OCI-LY1 (cell line): ENCODE measurements at regions not wholly inside any gene's neighbourhood (a gene's known extent, or its start where the extent isn't known, plus 50 kb on each side); places are given as distances from the start of the nearest gene placed in this dataset.

Source experiments
- H2AFZ ChIP-seq: fragments of 200-600 bp; sonication (generic), shearing (Covaris generic); 2 replicates; pipeline ENCODE4 v1.6.0; 2014; ENCODE audit warnings: antibody characterized with exemption, mild to moderate bottlenecking, low read length
- H3F3A ChIP-seq: fragments of 200-600 bp; sonication (generic), shearing (Covaris generic); 2 replicates; pipeline ENCODE4 v1.6.0; 2014; ENCODE audit warnings: mild to moderate bottlenecking, antibody characterized with exemption, low read length, moderate library complexity; ENCODE audit not compliant: insufficient read depth
- H3K27ac ChIP-seq: fragments of 200-600 bp; sonication (generic); 2 replicates; pipeline ENCODE4 v1.5.1; 2014; ENCODE audit warnings: low read length, mixed run types, mild to moderate bottlenecking, low read depth; ENCODE audit not compliant: poor library complexity, severe bottlenecking
- H3K27me3 ChIP-seq: fragments of 200-600 bp; sonication (generic); 2 replicates; pipeline ENCODE4 v1.6.0; 2014; ENCODE audit warnings: antibody characterized with exemption, mild to moderate bottlenecking, low read length, moderate library complexity; ENCODE audit not compliant: insufficient read depth
- H3K36me3 ChIP-seq: fragments of 200-600 bp; sonication (generic); 2 replicates; pipeline ENCODE4 v1.6.1; 2014; ENCODE audit warnings: mild to moderate bottlenecking, antibody characterized with exemption, low read length, moderate library complexity, mixed read lengths; ENCODE audit not compliant: insufficient read depth
- H3K4me1 ChIP-seq: fragments of 200-600 bp; sonication (generic); 2 replicates; pipeline ENCODE4 v1.5.1; 2014; ENCODE audit warnings: mild to moderate bottlenecking, low read length, moderate library complexity; ENCODE audit not compliant: insufficient read depth, severe bottlenecking
- H3K4me2 ChIP-seq: fragments of 200-600 bp; sonication (generic), shearing (Covaris generic); 2 replicates; pipeline ENCODE4 v1.6.1; 2014; ENCODE audit warnings: low read length
- H3K4me3 ChIP-seq: fragments of 200-600 bp; sonication (generic); 2 replicates; pipeline ENCODE4 v1.5.1; 2014; ENCODE audit warnings: low read length, low read depth, mild to moderate bottlenecking, mixed read lengths; ENCODE audit not compliant: poor library complexity, severe bottlenecking
- H3K79me2 ChIP-seq: fragments of 200-600 bp; shearing (Covaris generic); 2 replicates; pipeline ENCODE4 v1.6.1; 2016; ENCODE audit warnings: mixed run types, low read length, mixed read lengths; ENCODE audit not compliant: insufficient read depth
- H3K9ac ChIP-seq: fragments of 200-600 bp; sonication (generic), shearing (Covaris generic); 2 replicates; pipeline ENCODE4 v1.6.1; 2014; ENCODE audit warnings: mild to moderate bottlenecking, low read length, mixed read lengths
- H3K9me2 ChIP-seq: fragments of 200-600 bp; sonication (generic), shearing (Covaris generic); 2 replicates; pipeline ENCODE4 v1.6.1; 2014; ENCODE audit warnings: low read depth, mild to moderate bottlenecking, low read length, mixed read lengths
- H3K9me3 ChIP-seq: fragments of 200-600 bp; shearing (Covaris generic); 2 replicates; pipeline ENCODE4 v1.6.1; 2014; ENCODE audit warnings: low read length, mixed read lengths
- H4K20me1 ChIP-seq: fragments of 200-600 bp; sonication (generic), shearing (Covaris generic); 2 replicates; pipeline ENCODE4 v1.6.0; 2016; ENCODE audit warnings: mild to moderate bottlenecking, low read length; ENCODE audit not compliant: insufficient read depth
- CTCF ChIP-seq: fragments of 200-600 bp; sonication (generic), shearing (Covaris generic); IDR thresholded peaks from 2 replicates; pipeline ENCODE4 v1.5.1; 2017; ENCODE audit warnings: mild to moderate bottlenecking, antibody characterized with exemption, low read length, moderate library complexity, mixed read lengths
- EZH2 ChIP-seq: fragments of 200-600 bp; sonication (generic), shearing (Covaris generic); IDR thresholded peaks from 2 replicates; pipeline ENCODE4 v1.8.0; 2017; ENCODE audit warnings: borderline replicate concordance, mixed run types, mild to moderate bottlenecking, antibody characterized with exemption, low read length, moderate library complexity, mixed read lengths

- Histone ChIP-seq H3K4me2 (no peak overlapping the region), H3K27me3 (no peaks in the 10 kb centered on the region), H3K4me1 (no peaks in the 10 kb centered on the region), H2AFZ (no peak overlapping the region), H4K20me1 (no peaks in the 10 kb centered on the region), H3K9ac (no peak overlapping the region), H3K4me3 (no peak overlapping the region), H3K36me3 (no peaks in the 10 kb centered on the region), H3F3A (no peaks in the 10 kb centered on the region), H3K79me2 (no peaks in the 10 kb centered on the region), H3K27ac (no peak overlapping the region), H3K9me2 (no peaks in the 10 kb centered on the region), H3K9me3 (no peaks in the 10 kb centered on the region)
- TF ChIP-seq CTCF (no peak), EZH2 (no peak)
These were observed 282.6 kb downstream of the MRPL39 start for GRCh38 chr21:25324666-25325065.

GRCh38 chr21:25323356-25323949 lies 283.8 kb downstream of the MRPL39 start:
- Histone ChIP-seq H3K9me3 (no peaks in the 10 kb centered on the region), H3K79me2 (no peaks in the 10 kb centered on the region), H3K4me3 (no peak overlapping the region), H3K9ac (no peak overlapping the region), H3K4me1 (no peaks in the 10 kb centered on the region), H2AFZ (no peak overlapping the region), H4K20me1 (no peaks in the 10 kb centered on the region), H3F3A (no peaks in the 10 kb centered on the region), H3K36me3 (no peaks in the 10 kb centered on the region), H3K27me3 (no peaks in the 10 kb centered on the region), H3K27ac (no peak overlapping the region), H3K9me2 (no peaks in the 10 kb centered on the region), H3K4me2 (no peak overlapping the region)
- TF ChIP-seq EZH2, result no peak
- no peak for TF ChIP-seq CTCF

GRCh38 chr21:25314247-25314646 lies 293.0 kb downstream of the MRPL39 start:
- Histone ChIP-seq H3K36me3 (no peaks in the 10 kb centered on the region), H3K4me2 (no peak overlapping the region), H3K9me3 (no peaks in the 10 kb centered on the region), H3K9ac (no peak overlapping the region), H3K4me3 (no peak overlapping the region), H3K27ac (no peak overlapping the region), H3K9me2 (no peaks in the 10 kb centered on the region), H3K79me2 (no peaks in the 10 kb centered on the region), H4K20me1 (no peaks in the 10 kb centered on the region), H3K27me3 (no peaks in the 10 kb centered on the region), H2AFZ (0 out of 2 replicates have a peak overlapping the region, but pooled peaks have one; percentile 33), H3F3A (no peaks in the 10 kb centered on the region), H3K4me1 (peaks cover 3% of the 10 kb centered on the region)
- TF ChIP-seq CTCF (no peak), EZH2 (no peak)
